ENCODE measurements at regions not wholly inside any gene's neighbourhood (a gene's known extent, or its start where the extent isn't known, plus 50 kb on each side); places are given as distances from the start of the nearest gene placed in this dataset.
"Not testable (repeated sequence)": the region's sequence is repeated elsewhere in the genome, so short reads cannot be mapped to it uniquely, and the experiment has no call there.

DNA sequence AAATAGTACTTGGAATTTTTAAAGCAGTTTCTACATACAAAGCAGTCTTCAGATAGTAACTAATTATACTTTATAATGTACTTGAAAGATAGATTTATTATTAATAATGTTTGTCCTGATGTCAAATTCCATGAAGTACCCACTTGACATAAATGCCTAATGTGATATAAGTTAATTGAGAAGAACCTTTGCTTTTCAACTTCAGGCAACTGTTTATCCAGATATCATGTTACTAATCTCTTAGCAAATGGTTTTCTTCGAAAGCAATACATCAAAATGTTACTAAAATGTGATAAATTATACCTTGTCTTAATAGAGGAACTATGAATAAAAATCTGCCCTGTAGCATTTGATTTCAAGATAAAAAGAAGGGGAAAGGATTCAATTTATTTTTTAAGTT, 146.8 kb upstream of the FBXL17 start:
- no peak for ATAC-seq

DNA sequence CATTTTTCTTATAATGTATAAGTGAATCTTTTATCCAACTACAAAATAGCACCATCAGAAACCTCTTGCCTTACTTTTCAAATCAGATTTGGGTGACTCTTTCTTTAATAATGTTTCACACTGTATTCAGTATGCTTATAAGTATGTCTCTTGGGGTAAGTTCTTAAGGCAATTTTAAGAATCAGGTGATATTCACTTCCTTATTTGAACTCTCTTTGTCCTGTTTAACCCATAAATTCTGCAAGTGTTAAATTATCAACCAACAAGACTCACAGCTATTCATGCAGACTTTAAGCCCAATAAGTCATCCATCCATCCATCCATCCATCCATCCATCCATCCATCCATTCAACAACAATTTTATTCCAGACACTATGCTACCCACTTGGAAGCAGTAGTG, 142.7 kb upstream of the FBXL17 start:
- ATAC-seq = no peak

- ATAC-seq = no peak
Measured at GRCh38 chr5:108523360-108523759, 141.5 kb upstream of the FBXL17 start.

- peak; percentile 87 for ATAC-seq
Measured at GRCh38 chr5:108521841-108522506, 140.1 kb upstream of the FBXL17 start.

DNA sequence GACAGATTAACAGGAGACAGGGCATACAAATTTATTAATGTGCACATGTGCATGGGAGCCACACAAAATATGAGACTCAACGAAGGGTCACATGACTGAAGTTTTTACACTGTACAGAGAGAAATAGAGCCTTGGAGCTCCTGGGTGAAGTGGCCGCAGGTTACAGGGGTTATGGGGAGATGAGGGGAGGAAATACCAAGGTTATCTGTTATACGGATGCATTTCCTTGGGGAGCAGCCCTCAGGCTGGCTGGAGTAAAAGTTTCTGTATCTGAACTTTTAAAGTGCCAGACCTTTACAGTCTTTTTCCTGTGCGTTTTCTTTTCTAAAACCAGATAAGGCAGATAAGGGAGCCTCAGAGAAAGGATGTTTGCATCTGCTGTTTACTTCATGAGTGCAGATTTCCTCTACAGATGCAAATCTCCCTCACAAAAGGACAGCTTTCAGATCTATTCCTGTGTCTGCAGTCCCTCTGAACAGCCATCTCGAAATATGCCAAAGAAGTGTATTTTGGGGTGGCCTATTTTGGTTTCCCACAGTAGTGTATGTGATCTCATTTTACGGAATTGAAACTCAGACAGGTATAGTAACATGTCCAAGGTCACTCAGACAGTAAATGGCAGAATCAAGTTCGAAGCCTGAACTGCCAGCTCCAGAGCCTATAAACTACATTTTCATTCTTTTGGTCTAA, 139.3 kb upstream of the FBXL17 start:
- peak; percentile 61 for ATAC-seq

- ATAC-seq = no peak
Measured at GRCh38 chr5:108516785-108517184, 134.9 kb upstream of the FBXL17 start.

- no peak for ATAC-seq
Measured at GRCh38 chr5:108515517-108516105, 133.7 kb upstream of the FBXL17 start.

DNA sequence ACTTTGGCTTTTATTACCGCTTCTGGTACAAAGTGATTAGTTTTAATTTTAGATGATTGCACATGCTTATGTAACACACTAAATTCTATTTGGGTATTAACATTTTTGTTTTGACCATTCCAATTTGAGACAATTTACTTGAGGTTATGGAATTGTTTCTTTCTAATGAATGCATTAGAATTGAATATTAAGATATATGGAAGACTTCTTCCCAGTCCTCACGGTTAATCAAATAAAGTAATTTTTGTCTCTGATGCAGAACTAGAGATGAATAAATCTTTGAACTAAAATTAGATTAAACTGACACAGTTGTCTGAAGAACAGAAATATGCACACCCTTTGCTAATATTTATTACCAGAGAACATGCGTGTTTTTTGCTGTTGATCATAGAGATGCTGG, 127.1 kb upstream of the FBXL17 start:
- no peak for ATAC-seq

GRCh38 chr5:108507631-108508030, 125.7 kb upstream of the FBXL17 start:
- no peak for ATAC-seq

DNA sequence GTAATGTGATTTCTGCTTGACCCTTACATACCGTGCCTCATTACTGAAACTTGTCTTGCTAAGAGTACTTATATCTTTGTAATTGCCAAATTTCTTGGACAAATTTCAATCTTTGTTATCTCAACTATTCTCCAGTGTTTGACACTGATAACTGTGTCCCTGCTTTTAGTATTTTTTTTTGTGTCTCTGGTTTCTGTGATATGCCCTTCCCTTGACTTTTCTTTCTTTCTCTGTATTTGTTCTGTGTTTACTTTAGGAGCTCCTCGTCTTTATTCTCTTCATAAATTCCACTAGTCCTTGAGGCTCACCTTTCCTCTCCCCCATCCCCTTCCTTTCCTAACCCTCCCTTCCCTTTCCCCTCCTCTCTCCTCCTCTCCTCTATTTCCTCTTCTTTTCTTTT, 123.7 kb upstream of the FBXL17 start:
- ATAC-seq = no peak

DNA sequence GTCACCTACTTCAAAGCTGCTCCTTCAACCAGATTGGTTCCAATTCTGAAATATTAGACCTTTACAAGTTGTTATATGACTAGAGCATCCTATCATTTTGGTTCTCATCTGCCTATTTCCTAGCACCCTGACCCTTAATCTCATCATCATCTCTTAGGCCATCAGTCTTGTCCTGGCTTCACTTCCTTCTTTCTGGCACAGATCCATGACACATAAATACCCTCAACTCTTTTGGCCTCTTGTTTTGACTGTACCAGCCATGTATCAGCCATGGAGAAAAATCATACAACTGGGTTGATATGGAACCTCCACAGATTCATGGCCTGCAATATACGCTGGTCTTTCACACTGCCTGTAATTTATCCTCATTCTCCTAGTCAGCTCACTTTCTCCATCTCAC, 123.1 kb upstream of the FBXL17 start:
- no peak for ATAC-seq

DNA sequence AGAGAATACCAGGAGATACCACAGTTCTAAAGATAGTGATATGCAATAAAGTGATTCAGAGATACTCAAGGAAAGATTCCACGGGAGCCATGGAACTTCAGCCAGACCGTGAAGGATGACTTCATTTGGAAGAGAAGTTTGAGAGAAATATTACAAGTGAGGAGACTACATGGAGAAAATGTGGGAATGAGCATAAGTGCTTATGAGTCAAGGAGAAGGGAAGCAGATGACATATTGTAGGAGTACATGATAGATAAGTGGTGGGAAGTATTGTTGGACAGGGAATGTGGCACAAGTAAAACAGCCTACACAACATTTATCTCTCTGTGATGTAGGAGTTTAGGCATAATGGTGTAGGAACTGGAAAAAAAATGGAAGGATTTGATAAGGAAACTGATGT, 122.1 kb upstream of the FBXL17 start:
- no peak for ATAC-seq

DNA sequence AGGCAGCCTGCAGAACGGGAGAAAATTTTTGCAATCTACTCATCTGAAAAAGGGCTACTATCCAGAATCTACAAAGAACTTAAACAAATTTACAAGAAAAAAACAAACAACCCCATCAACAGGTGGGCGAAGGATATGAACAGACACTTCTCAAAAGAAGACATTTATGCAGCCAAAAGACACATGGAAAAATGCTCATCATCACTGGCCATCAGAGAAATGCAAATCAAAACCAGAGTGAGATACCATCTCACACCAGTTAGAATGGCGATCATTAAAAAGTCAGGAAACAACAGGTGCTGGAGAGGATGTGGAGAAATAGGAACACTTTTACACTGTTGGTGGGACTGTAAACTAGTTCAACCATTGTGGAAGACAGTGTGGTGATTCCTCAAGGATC, 113.7 kb upstream of the FBXL17 start:
- not testable (repeated sequence) for ATAC-seq

GRCh38 chr5:108487951-108488350, 106.1 kb upstream of the FBXL17 start:
- ATAC-seq = no peak

DNA sequence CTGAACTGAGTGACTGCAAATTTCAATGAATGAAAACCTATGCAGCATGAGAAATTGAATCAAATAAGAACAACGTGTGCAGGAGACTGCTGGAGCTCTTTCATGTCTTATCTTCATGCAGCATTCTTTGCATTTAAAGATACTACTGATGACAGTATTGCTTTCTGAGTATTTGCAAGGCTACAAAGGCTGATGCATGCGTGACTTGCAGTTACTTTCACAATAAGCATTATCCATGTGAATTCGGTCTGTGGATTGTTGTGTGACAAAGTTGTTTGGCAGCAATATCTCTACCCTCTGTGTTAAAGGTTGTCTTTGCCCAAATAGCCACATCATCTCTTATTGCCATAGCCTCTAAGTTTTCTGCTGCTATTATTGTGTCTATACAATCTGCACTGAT, 102.1 kb upstream of the FBXL17 start:
- ATAC-seq = no peak

GRCh38 chr5:108481355-108481931, 99.5 kb upstream of the FBXL17 start:
- no peak for ATAC-seq

GRCh38 chr5:108472237-108472636, 90.3 kb upstream of the FBXL17 start:
- no peak for ATAC-seq

GRCh38 chr5:108467563-108467962, 85.7 kb upstream of the FBXL17 start:
- no peak for ATAC-seq

DNA sequence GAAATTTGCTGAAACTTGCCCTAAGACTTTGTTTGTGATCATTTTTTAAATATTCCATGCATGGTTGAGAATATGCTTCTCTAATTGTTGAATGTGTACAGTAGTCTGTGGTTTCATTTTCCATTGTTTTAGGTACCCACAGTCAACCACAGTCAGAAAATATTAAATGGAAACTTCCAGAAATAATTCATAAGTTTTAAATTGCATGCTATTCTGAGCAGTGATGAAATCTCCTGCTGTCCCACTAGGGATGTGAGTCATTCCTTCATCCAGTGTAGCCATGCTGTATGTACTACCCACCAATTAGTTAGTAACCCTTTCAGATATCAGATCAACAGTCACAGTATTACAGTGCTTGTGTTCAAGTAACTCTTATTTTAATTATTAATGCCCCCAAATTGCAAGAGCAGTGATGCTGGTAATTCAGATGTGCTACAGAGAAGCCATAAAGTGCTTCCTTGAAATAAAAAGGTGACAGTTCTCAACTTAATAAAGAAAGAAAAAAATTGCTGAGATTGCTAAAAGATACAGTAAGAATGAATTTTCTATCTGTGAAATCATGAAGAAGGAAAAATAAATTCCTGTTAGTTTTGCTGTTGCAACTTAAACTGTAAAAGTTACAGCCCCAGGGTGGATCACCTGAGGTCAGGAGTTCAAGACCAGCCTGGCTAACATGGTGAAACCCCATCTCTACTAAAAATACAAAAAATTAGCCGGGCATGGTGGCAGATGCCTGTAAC, 79.9 kb upstream of the FBXL17 start:
- no peak for ATAC-seq

DNA sequence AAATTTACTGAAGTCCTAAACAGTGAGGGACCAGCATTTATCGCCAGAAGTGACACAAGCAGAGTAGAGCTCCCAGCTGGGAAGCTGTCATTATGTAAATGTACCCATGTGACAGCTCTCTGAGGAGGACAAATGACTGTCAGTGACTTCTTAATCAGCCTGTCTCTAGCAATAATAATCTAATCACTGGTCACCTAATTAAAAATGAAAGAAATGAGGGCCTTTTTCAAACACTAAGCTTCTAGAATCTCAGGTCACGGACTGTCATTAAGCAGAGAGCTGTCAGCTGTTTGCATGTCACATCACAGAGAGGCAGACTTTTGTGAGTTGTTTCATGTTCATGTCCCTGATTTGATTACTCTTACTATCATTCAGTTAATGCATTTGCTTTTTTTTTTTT, 77.9 kb upstream of the FBXL17 start:
- no peak for ATAC-seq

- no peak for ATAC-seq
Measured at GRCh38 chr5:108451269-108451668, 69.4 kb upstream of the FBXL17 start.

DNA sequence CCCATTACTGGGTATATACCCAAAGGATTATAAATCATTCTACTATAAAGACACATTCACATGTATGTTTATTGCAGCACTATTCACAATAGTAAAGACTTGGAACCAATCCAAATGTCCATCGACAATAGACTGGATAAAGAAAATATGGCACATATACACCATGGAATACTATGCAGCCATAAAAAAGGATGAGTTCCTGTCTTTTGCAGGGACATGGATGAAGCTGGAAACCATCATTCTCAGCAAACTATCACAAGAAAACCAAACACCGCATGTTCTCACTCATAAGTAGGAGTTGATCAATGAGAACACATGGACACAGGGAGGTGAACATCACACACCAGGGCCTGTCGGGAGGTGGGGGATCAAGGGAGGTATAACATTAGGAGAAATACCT, 62.2 kb upstream of the FBXL17 start:
- ATAC-seq = not testable (repeated sequence)

- ATAC-seq = not testable (repeated sequence)
Measured at GRCh38 chr5:108442063-108442651, 60.3 kb upstream of the FBXL17 start.
